RWPE2 (cell line): ENCODE measurements at regions not wholly inside any gene's neighbourhood (a gene's known extent, or its start where the extent isn't known, plus 50 kb on each side); places are given as distances from the start of the nearest gene placed in this dataset.
A peak's percentile ranks its signal among the peaks of the same experiment; 100 is the strongest.

Experiments used
- ATAC-seq: fragments of 200-7000 bp; cut with Tn5 transposase; 3 replicates; pipeline ENCODE4 v1.9.1; 2021; ENCODE audit warnings: low read depth
- DNase-seq: peaks from one replicate; pipeline ENCODE4 v3.0.0-alpha.2; 2020; ENCODE audit warnings: low spot score
- H3K27ac ChIP-seq: fragments of 450-650 bp; 2 replicates; pipeline ENCODE4 v1.5.1; 2017; ENCODE audit warnings: mild to moderate bottlenecking; ENCODE audit not compliant: poor library complexity, severe bottlenecking
- H3K27me3 ChIP-seq: fragments of 250-450 bp; sonication (Bioruptor Pico); 2 replicates; pipeline ENCODE4 v1.5.1; 2021; ENCODE audit warnings: mild to moderate bottlenecking, moderate library complexity; ENCODE audit not compliant: insufficient read depth, poor library complexity, severe bottlenecking
- H3K36me3 ChIP-seq: fragments of 250-450 bp; sonication (Bioruptor Pico); 2 replicates; pipeline ENCODE4 v1.5.1; 2020; ENCODE audit warnings: low read depth, mild to moderate bottlenecking, moderate library complexity
- H3K4me1 ChIP-seq: fragments of 250-450 bp; sonication (Bioruptor Pico); 2 replicates; pipeline ENCODE4 v1.5.1; 2021; ENCODE audit warnings: mild to moderate bottlenecking, moderate library complexity; ENCODE audit not compliant: insufficient read depth, poor library complexity, severe bottlenecking
- H3K4me3 ChIP-seq: fragments of 250-450 bp; sonication (Bioruptor Pico); 2 replicates; pipeline ENCODE4 v1.5.1; 2021; ENCODE audit warnings: mild to moderate bottlenecking, moderate library complexity; ENCODE audit not compliant: severe bottlenecking
- H3K9me3 ChIP-seq: fragments of 250-450 bp; sonication (Bioruptor Pico); 2 replicates; pipeline ENCODE4 v1.5.1; 2021; ENCODE audit warnings: mild to moderate bottlenecking, moderate library complexity; ENCODE audit not compliant: severe bottlenecking
- CTCF ChIP-seq: fragments of 450-650 bp; IDR thresholded peaks from one replicate; pipeline ENCODE4 v1.5.1; 2017; ENCODE audit warnings: mild to moderate bottlenecking, moderate library complexity; ENCODE audit not compliant: poor library complexity, severe bottlenecking

- peaks cover 4% of the 10 kb centered on the region for H3K4me1 ChIP-seq
- DNase-seq (no peak), ATAC-seq (peak; percentile 66; the same call in 2 of the 3 replicates)
- peaks cover 2% of the 10 kb centered on the region for H3K9me3 ChIP-seq
- no peaks in the 10 kb centered on the region for H3K27me3 ChIP-seq
- peak; percentile 68 for TF ChIP-seq CTCF
- H3K36me3 ChIP-seq: no peaks in the 10 kb centered on the region
- no peak overlapping the region for H3K27ac ChIP-seq
- H3K4me3 ChIP-seq: no peak overlapping the region
Observed at GRCh38 chr5:145697251-145697990, 137.7 kb downstream of the PRELID2 start.

GRCh38 chr5:145689235-145689634 is 145.9 kb downstream of the PRELID2 start:
- Histone ChIP-seq H3K9me3 (no peaks in the 10 kb centered on the region), H3K27me3 (no peaks in the 10 kb centered on the region), H3K4me3 (no peak overlapping the region), H3K4me1 (no peaks in the 10 kb centered on the region), H3K27ac (no peak overlapping the region), H3K36me3 (no peaks in the 10 kb centered on the region)
- DNase-seq (no peak), ATAC-seq (no peak)
- TF ChIP-seq CTCF: no peak

GRCh38 chr5:145687943-145688342 is 147.2 kb downstream of the PRELID2 start:
- H3K9me3 ChIP-seq: no peaks in the 10 kb centered on the region
- TF ChIP-seq CTCF: no peak
- no peak for ATAC-seq
- H3K36me3 ChIP-seq: no peaks in the 10 kb centered on the region
- no peaks in the 10 kb centered on the region for H3K27me3 ChIP-seq
- no peak overlapping the region for H3K27ac ChIP-seq
- no peaks in the 10 kb centered on the region for H3K4me1 ChIP-seq
- DNase-seq: no peak
- no peak overlapping the region for H3K4me3 ChIP-seq

- H3K27ac ChIP-seq: no peak overlapping the region
- H3K9me3 ChIP-seq: no peaks in the 10 kb centered on the region
- H3K4me3 ChIP-seq: no peak overlapping the region
- H3K27me3 ChIP-seq: no peaks in the 10 kb centered on the region
- no peaks in the 10 kb centered on the region for H3K4me1 ChIP-seq
- no peak for TF ChIP-seq CTCF
- no peak for ATAC-seq
- no peaks in the 10 kb centered on the region for H3K36me3 ChIP-seq
- no peak for DNase-seq
Observed at GRCh38 chr5:145685417-145685816, 149.7 kb downstream of the PRELID2 start.

- no peak overlapping the region for H3K27ac ChIP-seq
- no peaks in the 10 kb centered on the region for H3K27me3 ChIP-seq
- H3K9me3 ChIP-seq: no peaks in the 10 kb centered on the region
- DNase-seq: no peak
- no peaks in the 10 kb centered on the region for H3K36me3 ChIP-seq
- H3K4me3 ChIP-seq: no peak overlapping the region
- TF ChIP-seq CTCF: no peak
- ATAC-seq: no peak
- H3K4me1 ChIP-seq: no peaks in the 10 kb centered on the region
Observed at GRCh38 chr5:145683431-145683830, 151.7 kb downstream of the PRELID2 start.
